T47D (cell line): ENCODE measurements at regions not wholly inside any gene's neighbourhood (a gene's known extent, or its start where the extent isn't known, plus 50 kb on each side); places are given as distances from the start of the nearest gene placed in this dataset.

ENCODE experiments used
- DNase-seq, 2 experiments: peaks; one replicate each; pipeline versions ENCODE4 v3.0.0 to v3.0.0-alpha.2; 2011 to 2012; ENCODE audit warnings: low read depth in 1 of 2, low spot score in 1 of 2
- JUND ChIP-seq: IDR thresholded peaks from 2 replicates; pipeline ENCODE4 v1.6.1; 2012; ENCODE audit warnings: low read depth
- in situ Hi-C: cut with HindIII; loops from 2 replicates; pipeline ENCODE4 v1.10.0; 2016; ENCODE audit warnings: low sequenced_read_pairs, low pct_unique_long_range_greater_than_20kb

- in situ Hi-C loops, result no loop called here
- no peak for DNase-seq
- TF ChIP-seq JUND, result no peak
Observed at GRCh38 chr18:44500808-44501610, 179.7 kb upstream of the SETBP1 start.

- no peak for TF ChIP-seq JUND
- DNase-seq, result no peak
- in situ Hi-C loops, result no loop called here
Observed at GRCh38 chr18:44502221-44502620, 178.5 kb upstream of the SETBP1 start.

GRCh38 chr18:44502790-44503189, 177.9 kb upstream of the SETBP1 start:
- no peak for DNase-seq
- no peak for TF ChIP-seq JUND

GRCh38 chr18:44503854-44504253, 176.8 kb upstream of the SETBP1 start:
- DNase-seq, result no peak
- no peak for TF ChIP-seq JUND
- in situ Hi-C loops, result no loop called here

More at GRCh38 chr18:44502790-44503189, 177.9 kb upstream of the SETBP1 start:
- in situ Hi-C loops, result no loop called here

DNA sequence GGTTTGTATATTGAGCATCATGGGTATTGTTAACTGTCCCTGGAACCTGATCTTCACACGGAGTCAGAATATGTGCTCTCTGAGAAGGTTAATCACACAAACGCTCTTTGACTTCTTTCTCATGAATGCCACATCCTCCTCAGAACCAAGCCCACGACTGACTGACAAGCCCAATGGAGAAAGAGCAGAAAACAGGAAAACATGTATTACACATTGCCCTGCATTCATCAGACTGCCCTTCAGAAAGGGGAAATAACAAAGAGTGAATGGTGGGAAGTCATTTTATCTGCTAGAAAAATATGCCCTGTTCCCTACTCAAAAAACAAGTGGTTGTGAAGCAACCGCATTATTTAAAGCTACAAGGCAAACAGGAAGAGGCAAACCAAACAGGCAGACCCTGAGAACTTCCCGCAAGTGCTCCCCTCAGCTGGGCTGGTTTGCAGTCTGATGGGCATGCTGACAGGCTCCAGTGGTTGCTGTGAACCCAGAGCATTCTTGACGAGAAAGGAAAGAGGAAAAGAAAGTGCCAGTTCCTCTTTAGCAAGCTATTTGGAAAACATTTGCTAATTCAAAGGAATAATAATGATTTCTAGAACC, 172.9 kb upstream of the SETBP1 start:
- no peak for DNase-seq
- TF ChIP-seq JUND, result no peak
- in situ Hi-C loops, result no loop called here

DNA sequence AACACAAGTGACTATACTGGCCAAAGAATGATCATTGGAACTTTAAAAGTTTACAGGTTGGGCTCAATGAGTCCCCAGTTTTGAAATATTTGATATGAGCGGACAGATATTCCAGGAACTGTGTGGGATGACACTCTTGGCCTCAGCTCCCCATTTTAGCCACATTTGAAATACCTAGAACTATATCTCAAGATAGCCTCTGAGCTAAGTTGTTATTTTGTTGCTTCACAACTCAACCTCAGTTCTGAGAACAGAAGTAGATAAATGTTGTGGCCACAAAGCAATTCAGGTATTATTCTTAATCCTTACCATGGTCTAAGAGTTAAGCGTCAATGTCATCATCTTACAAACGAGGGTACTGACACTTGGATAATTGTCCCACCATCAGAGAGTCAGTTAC, 172.2 kb upstream of the SETBP1 start:
- in situ Hi-C loops, result no loop called here
- no peak for TF ChIP-seq JUND
- DNase-seq, result no peak

DNA sequence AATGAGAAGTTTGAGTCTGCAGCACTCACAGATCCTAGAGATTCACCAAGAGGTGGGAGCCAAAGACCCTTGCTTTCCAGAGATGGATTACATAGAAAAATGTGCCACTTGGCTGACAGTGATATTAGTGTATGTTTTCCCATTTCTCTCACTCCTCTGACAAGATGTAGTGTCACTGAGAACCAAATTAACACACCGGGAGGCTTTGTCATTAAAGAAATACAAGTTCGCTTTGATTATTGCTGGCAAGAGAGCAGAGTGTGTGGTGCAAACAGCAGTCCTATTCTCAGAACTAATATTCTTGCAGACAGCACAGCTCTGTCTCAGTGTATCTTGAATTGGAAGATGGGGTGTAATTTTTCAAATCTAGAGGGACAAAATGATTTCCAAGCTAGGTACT, 171.6 kb upstream of the SETBP1 start:
- TF ChIP-seq JUND, result no peak

DNA sequence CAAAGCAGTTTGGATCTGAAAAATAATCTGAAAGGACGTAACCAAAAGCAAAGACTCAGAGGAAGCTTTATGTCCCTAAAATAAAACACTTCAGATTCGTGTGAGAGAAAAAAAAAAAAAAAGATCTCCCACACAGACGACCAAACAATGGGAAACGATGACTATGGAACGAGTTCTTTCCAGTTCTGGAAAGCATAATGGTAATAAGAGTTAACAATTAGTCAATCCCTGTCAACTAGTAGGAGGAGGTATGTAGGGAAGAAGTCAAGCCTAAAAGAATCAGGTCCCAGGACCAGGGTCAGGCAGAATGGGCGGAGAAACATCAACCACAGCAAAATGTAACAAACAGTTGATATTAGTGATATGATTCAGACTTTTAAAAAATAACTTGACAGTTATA, 170.3 kb upstream of the SETBP1 start:
- no peak for TF ChIP-seq JUND
- no peak for DNase-seq
- in situ Hi-C loops, result no loop called here

More for the DNA sequence above, 171.6 kb upstream of the SETBP1 start:
- in situ Hi-C loops, result no loop called here
- no peak for DNase-seq

DNA sequence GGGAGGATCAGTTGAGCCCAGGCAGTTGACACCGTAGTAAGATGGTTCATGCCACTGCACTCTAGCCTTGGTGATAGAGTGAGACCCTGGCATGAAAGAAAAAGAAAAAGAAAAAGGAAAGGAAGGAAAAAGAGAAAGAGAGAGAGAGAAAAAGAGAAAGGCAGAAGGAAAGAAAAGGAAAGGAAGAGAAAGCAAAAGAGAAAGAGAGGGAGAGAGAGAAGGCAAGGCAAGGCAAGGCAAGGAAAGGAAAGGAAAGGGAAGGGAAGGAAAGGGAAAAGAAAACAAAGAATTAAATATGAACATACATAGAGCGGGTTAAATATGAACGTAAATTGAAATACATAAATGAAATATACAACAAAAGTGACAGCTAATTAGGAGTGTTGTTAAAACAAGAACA, 167.5 kb upstream of the SETBP1 start:
- no peak for TF ChIP-seq JUND
- in situ Hi-C loops, result no loop called here
- no peak for DNase-seq

- in situ Hi-C loops, result no loop called here
- DNase-seq, result no peak
- no peak for TF ChIP-seq JUND
Observed at GRCh38 chr18:44514106-44514505, 166.6 kb upstream of the SETBP1 start.

DNA sequence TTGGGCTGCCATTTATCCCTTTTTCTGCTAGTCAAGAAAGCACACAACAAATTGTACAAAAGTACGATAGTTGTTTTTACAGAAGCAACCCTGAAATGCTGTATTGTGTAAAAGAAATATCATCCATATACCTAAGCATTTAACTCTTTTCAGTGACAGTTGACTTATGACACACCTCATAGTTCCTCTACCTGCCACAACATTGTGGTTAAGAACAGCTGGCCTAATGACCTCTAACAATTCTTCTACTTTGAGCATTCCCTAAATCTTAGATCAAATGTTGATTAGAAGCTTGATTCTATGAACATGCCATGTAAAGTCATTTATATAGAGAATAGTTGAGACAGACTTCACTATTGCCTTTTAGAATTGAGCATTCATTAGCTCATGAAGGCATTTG, 165.9 kb upstream of the SETBP1 start:
- no peak for DNase-seq
- in situ Hi-C loops, result no loop called here
- no peak for TF ChIP-seq JUND

DNA sequence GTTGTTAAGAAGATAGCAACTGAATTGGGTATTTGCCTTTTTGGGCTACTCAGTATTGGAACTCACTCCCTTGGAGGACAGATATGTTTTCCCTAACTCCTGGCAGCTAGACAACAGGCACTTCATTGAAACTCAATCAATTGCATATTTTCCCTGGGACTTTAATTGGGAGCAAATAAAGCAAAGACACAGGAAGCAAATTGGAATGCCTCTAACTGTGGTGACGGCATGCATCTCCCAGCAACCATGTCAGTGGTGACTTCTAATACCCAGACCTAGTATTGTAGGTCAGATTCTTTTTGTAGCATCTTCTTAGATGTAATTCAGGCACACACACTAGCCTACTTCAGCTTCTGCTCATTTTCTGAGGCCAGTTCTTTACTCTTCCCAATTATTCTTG, 164.2 kb upstream of the SETBP1 start:
- in situ Hi-C loops, result no loop called here
- DNase-seq, result no peak
- TF ChIP-seq JUND, result no peak

- no peak for TF ChIP-seq JUND
- DNase-seq, result no peak
- in situ Hi-C loops, result no loop called here
Observed at GRCh38 chr18:44517136-44517535, 163.6 kb upstream of the SETBP1 start.

GRCh38 chr18:44518091-44518615, 162.5 kb upstream of the SETBP1 start:
- in situ Hi-C loops, result no loop called here
- DNase-seq, result no peak
- no peak for TF ChIP-seq JUND
